ENCODE measurements at regions not wholly inside any gene's neighbourhood (a gene's known extent, or its start where the extent isn't known, plus 50 kb on each side); places are given as distances from the start of the nearest gene placed in this dataset.
"Not testable (repeated sequence)": the region's sequence is repeated elsewhere in the genome, so short reads cannot be mapped to it uniquely, and the experiment has no call there.

GRCh38 chr12:73991138-73991537 is 546.5 kb upstream of the ATXN7L3B start:
- TF ChIP-seq Cebpa-rat (IDR thresholded peaks at IDR 0.05): no peak
- Histone ChIP-seq H3K4me1 (no peaks in the 10 kb centered on the region), H3K27ac (no peak overlapping the region), H3K9me3 (no peaks in the 10 kb centered on the region), H3K9ac (no peak overlapping the region), H3K27me3 (no peaks in the 10 kb centered on the region), H3K4me3 (no peak overlapping the region), H3K36me3 (no peaks in the 10 kb centered on the region), H3K4me2 (no peak overlapping the region), H4K20me1 (no peaks in the 10 kb centered on the region)

- no peak for TF ChIP-seq Cebpa-rat (IDR thresholded peaks at IDR 0.05)
- Histone ChIP-seq H3K4me1 (no peaks in the 10 kb centered on the region), H3K9ac (no peak overlapping the region), H4K20me1 (no peaks in the 10 kb centered on the region), H3K4me2 (no peak overlapping the region), H3K27me3 (no peaks in the 10 kb centered on the region), H3K4me3 (no peak overlapping the region), H3K36me3 (no peaks in the 10 kb centered on the region), H3K27ac (no peak overlapping the region), H3K9me3 (no peaks in the 10 kb centered on the region)
Observed at GRCh38 chr12:73998894-73999293, 538.7 kb upstream of the ATXN7L3B start.

- Histone ChIP-seq H3K9ac (no peak overlapping the region), H3K27me3 (no peaks in the 10 kb centered on the region), H3K4me1 (no peaks in the 10 kb centered on the region), H4K20me1 (no peaks in the 10 kb centered on the region), H3K36me3 (no peaks in the 10 kb centered on the region), H3K4me2 (no peak overlapping the region), H3K9me3 (no peaks in the 10 kb centered on the region), H3K27ac (no peak overlapping the region), H3K4me3 (no peak overlapping the region)
- no peak for TF ChIP-seq Cebpa-rat (IDR thresholded peaks at IDR 0.05)
Observed at GRCh38 chr12:74015118-74015517, 522.5 kb upstream of the ATXN7L3B start.

- not testable (repeated sequence) for H3K27me3 ChIP-seq, H3K9me3 ChIP-seq, H3K36me3 ChIP-seq, H3K4me2 ChIP-seq, H3K9ac ChIP-seq, H4K20me1 ChIP-seq, H3K4me1 ChIP-seq, H3K4me3 ChIP-seq, H3K27ac ChIP-seq
Observed at GRCh38 chr12:74016324-74016723, 521.3 kb upstream of the ATXN7L3B start.

- no peaks in the 10 kb centered on the region for H3K27me3 ChIP-seq
- H3K9ac ChIP-seq: no peak overlapping the region
- H3K36me3 ChIP-seq: no peaks in the 10 kb centered on the region
- no peak overlapping the region for H3K4me2 ChIP-seq
- TF ChIP-seq Cebpa-rat (IDR thresholded peaks at IDR 0.05): no peak
- H3K9me3 ChIP-seq: no peaks in the 10 kb centered on the region
- H4K20me1 ChIP-seq: no peaks in the 10 kb centered on the region
- no peak overlapping the region for H3K27ac ChIP-seq
- H3K4me1 ChIP-seq: no peaks in the 10 kb centered on the region
- no peak overlapping the region for H3K4me3 ChIP-seq
Observed at GRCh38 chr12:74018849-74019248, 518.8 kb upstream of the ATXN7L3B start.

- H3K4me2 ChIP-seq: no peak overlapping the region
- TF ChIP-seq Cebpa-rat (IDR thresholded peaks at IDR 0.05): no peak
- no peak overlapping the region for H3K4me3 ChIP-seq
- no peak overlapping the region for H3K27ac ChIP-seq
- no peak overlapping the region for H3K9ac ChIP-seq
- no peaks in the 10 kb centered on the region for H3K36me3 ChIP-seq
- H3K9me3 ChIP-seq: no peaks in the 10 kb centered on the region
- no peaks in the 10 kb centered on the region for H4K20me1 ChIP-seq
- no peaks in the 10 kb centered on the region for H3K27me3 ChIP-seq
- no peaks in the 10 kb centered on the region for H3K4me1 ChIP-seq
Observed at GRCh38 chr12:74021937-74022336, 515.7 kb upstream of the ATXN7L3B start.

GRCh38 chr12:74031045-74031444 is 506.6 kb upstream of the ATXN7L3B start:
- Histone ChIP-seq H3K9ac (no peak overlapping the region), H3K4me2 (no peak overlapping the region), H3K27ac (no peak overlapping the region), H3K9me3 (no peaks in the 10 kb centered on the region), H4K20me1 (no peaks in the 10 kb centered on the region), H3K4me3 (no peak overlapping the region), H3K27me3 (no peaks in the 10 kb centered on the region), H3K4me1 (no peaks in the 10 kb centered on the region), H3K36me3 (no peaks in the 10 kb centered on the region)
- TF ChIP-seq Cebpa-rat (IDR thresholded peaks at IDR 0.05): no peak

- TF ChIP-seq Cebpa-rat (IDR thresholded peaks at IDR 0.05): no peak
- no peaks in the 10 kb centered on the region for H3K27me3 ChIP-seq
Observed at GRCh38 chr12:74033531-74033930, 504.1 kb upstream of the ATXN7L3B start.

GRCh38 chr12:74039138-74039537 is 498.5 kb upstream of the ATXN7L3B start:
- not testable (repeated sequence) for H3K9me3 ChIP-seq, H4K20me1 ChIP-seq, H3K36me3 ChIP-seq, H3K4me3 ChIP-seq, H3K9ac ChIP-seq, H3K4me2 ChIP-seq, H3K27me3 ChIP-seq, H3K4me1 ChIP-seq, H3K27ac ChIP-seq

More at GRCh38 chr12:74033531-74033930, 504.1 kb upstream of the ATXN7L3B start:
- Histone ChIP-seq H3K4me1 (no peaks in the 10 kb centered on the region), H3K27ac (no peak overlapping the region), H3K4me2 (no peak overlapping the region), H4K20me1 (no peaks in the 10 kb centered on the region), H3K9ac (no peak overlapping the region), H3K4me3 (no peak overlapping the region), H3K36me3 (no peaks in the 10 kb centered on the region), H3K9me3 (no peaks in the 10 kb centered on the region)

GRCh38 chr12:74043343-74043742 is 494.3 kb upstream of the ATXN7L3B start:
- H3K27ac ChIP-seq: no peak overlapping the region
- no peak overlapping the region for H3K4me3 ChIP-seq
- H4K20me1 ChIP-seq: no peaks in the 10 kb centered on the region
- H3K9me3 ChIP-seq: no peaks in the 10 kb centered on the region
- no peaks in the 10 kb centered on the region for H3K27me3 ChIP-seq
- H3K4me1 ChIP-seq: no peaks in the 10 kb centered on the region
- H3K4me2 ChIP-seq: no peak overlapping the region
- H3K36me3 ChIP-seq: no peaks in the 10 kb centered on the region
- no peak overlapping the region for H3K9ac ChIP-seq
- TF ChIP-seq Cebpa-rat (IDR thresholded peaks at IDR 0.05): no peak

GRCh38 chr12:74049348-74049747 is 488.3 kb upstream of the ATXN7L3B start:
- no peak overlapping the region for H3K9ac ChIP-seq
- no peaks in the 10 kb centered on the region for H3K27me3 ChIP-seq
- no peaks in the 10 kb centered on the region for H3K9me3 ChIP-seq
- no peaks in the 10 kb centered on the region for H4K20me1 ChIP-seq
- H3K4me2 ChIP-seq: no peak overlapping the region
- no peak overlapping the region for H3K4me3 ChIP-seq
- no peaks in the 10 kb centered on the region for H3K36me3 ChIP-seq
- no peak for TF ChIP-seq Cebpa-rat (IDR thresholded peaks at IDR 0.05)
- no peak overlapping the region for H3K27ac ChIP-seq
- H3K4me1 ChIP-seq: no peaks in the 10 kb centered on the region
